ENCODE measurements at regions not wholly inside any gene's neighbourhood (a gene's known extent, or its start where the extent isn't known, plus 50 kb on each side); places are given as distances from the start of the nearest gene placed in this dataset.
"Not testable (repeated sequence)": the region's sequence is repeated elsewhere in the genome, so short reads cannot be mapped to it uniquely, and the experiment has no call there.

DNA sequence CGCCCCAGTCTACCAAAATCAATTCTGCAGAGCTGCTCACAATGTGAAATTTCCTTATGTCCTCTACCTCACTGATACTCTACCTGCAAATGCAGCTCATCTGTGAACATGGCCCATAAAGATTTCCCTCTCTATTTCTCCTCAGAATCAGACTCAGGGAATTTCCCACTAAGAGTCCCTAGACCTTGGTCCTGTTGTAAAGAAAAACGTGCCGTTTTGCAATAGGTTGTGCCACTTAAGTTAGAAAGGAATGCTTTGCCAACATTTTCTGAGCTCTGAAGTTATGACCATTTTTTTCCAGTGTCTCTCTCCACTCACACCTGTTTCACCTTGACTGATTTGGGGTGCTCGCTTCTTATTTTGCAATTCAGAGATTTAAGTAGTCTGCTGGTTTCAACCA, 100.7 kb downstream of the SPDYE17 start:
- TF ChIP-seq, protein P1, sequence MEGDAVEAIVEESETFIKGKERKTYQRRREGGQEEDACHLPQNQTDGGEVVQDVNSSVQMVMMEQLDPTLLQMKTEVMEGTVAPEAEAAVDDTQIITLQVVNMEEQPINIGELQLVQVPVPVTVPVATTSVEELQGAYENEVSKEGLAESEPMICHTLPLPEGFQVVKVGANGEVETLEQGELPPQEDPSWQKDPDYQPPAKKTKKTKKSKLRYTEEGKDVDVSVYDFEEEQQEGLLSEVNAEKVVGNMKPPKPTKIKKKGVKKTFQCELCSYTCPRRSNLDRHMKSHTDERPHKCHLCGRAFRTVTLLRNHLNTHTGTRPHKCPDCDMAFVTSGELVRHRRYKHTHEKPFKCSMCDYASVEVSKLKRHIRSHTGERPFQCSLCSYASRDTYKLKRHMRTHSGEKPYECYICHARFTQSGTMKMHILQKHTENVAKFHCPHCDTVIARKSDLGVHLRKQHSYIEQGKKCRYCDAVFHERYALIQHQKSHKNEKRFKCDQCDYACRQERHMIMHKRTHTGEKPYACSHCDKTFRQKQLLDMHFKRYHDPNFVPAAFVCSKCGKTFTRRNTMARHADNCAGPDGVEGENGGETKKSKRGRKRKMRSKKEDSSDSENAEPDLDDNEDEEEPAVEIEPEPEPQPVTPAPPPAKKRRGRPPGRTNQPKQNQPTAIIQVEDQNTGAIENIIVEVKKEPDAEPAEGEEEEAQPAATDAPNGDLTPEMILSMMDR (IDR thresholded peaks at IDR 0.05): not testable (repeated sequence)
- TF ChIP-seq EP300 (IDR thresholded peaks at IDR 0.05); POLR2A (IDR thresholded peaks at IDR 0.05; ENCODE audit: low read depth): not testable (repeated sequence)

All from esophagus muscularis mucosa (tissue), 4 donors.